ENCODE measurements at regions not wholly inside any gene's neighbourhood (a gene's known extent, or its start where the extent isn't known, plus 50 kb on each side); places are given as distances from the start of the nearest gene placed in this dataset.
A peak's percentile ranks its signal among the peaks of the same experiment; 100 is the strongest.

GRCh38 chr21:26282058-26282457 is 111.5 kb upstream of the APP start:
- Histone ChIP-seq H3K4me1 (ENCODE audit: insufficient read depth) (no peaks in the 10 kb centered on the region), H2AFZ (no peak overlapping the region), H3K27me3 (replicated peaks; ENCODE audit: insufficient read depth) (peaks cover 11% of the 10 kb centered on the region), H3K9me3 (ENCODE audit: low read depth) (no peaks in the 10 kb centered on the region), H3F3A (ENCODE audit: insufficient read depth) (no peaks in the 10 kb centered on the region), H3K9me2 (ENCODE audit: insufficient read depth) (no peaks in the 10 kb centered on the region), H3K9ac (no peak overlapping the region), H3K36me3 (ENCODE audit: low read depth) (no peaks in the 10 kb centered on the region), H4K20me1 (ENCODE audit: insufficient read depth) (no peaks in the 10 kb centered on the region), H3K4me3 (no peak overlapping the region), H3K27ac (no peak overlapping the region), H3K4me2 (ENCODE audit: unreplicated experiment) (no peak overlapping the region), H3K79me2 (ENCODE audit: insufficient read depth) (no peaks in the 10 kb centered on the region)
- in situ Hi-C loops (cut with MboI), result no loop called here
- 45 to 46% methylated on average over 4 of the region's 4 CpGs for WGBS, 2 experiments (ENCODE audit: low coverage in 1 of 2, low lambda C conversion rate in 2 of 2, missing lambda C conversion rate in 2 of 2)
- TF ChIP-seq EZH2phosphoT487 (IDR thresholded peaks at IDR 0.05; ENCODE audit: insufficient read depth, low read depth) (no peak), EZH2 (IDR thresholded peaks at IDR 0.05; ENCODE audit: insufficient read depth, poor library complexity, severe bottlenecking) (no peak)
- DNase-seq, result no peak

- H3F3A ChIP-seq (ENCODE audit: insufficient read depth), result no peaks in the 10 kb centered on the region
- no peaks in the 10 kb centered on the region for H3K9me2 ChIP-seq (ENCODE audit: insufficient read depth)
- H4K20me1 ChIP-seq (ENCODE audit: insufficient read depth), result no peaks in the 10 kb centered on the region
- no peaks in the 10 kb centered on the region for H3K36me3 ChIP-seq (ENCODE audit: low read depth)
- H3K79me2 ChIP-seq (ENCODE audit: insufficient read depth), result no peaks in the 10 kb centered on the region
- H3K4me2 ChIP-seq (ENCODE audit: unreplicated experiment), result no peak overlapping the region
- no peaks in the 10 kb centered on the region for H3K9me3 ChIP-seq (ENCODE audit: low read depth)
- H3K9ac ChIP-seq, result no peak overlapping the region
- TF ChIP-seq EZH2phosphoT487 (IDR thresholded peaks at IDR 0.05; ENCODE audit: insufficient read depth, low read depth) (no peak), EZH2 (IDR thresholded peaks at IDR 0.05; ENCODE audit: insufficient read depth, poor library complexity, severe bottlenecking) (no peak)
- no peak overlapping the region for H3K4me3 ChIP-seq
- DNase-seq, result no peak
- no peak overlapping the region for H3K27ac ChIP-seq
- no peaks in the 10 kb centered on the region for H3K4me1 ChIP-seq (ENCODE audit: insufficient read depth)
- in situ Hi-C loops (cut with MboI), result no loop called here
- WGBS, 2 experiments (ENCODE audit: low coverage in 1 of 2, low lambda C conversion rate in 2 of 2, missing lambda C conversion rate in 2 of 2), result 8 to 14% methylated on average over 2 of the region's 2 CpGs
- peaks cover 11% of the 10 kb centered on the region for H3K27me3 ChIP-seq (replicated peaks; ENCODE audit: insufficient read depth)
- no peak overlapping the region for H2AFZ ChIP-seq
Measured at GRCh38 chr21:26281506-26281905, 110.9 kb upstream of the APP start.

- in situ Hi-C loops (cut with MboI), result no loop called here
- H3K27me3 ChIP-seq (replicated peaks; ENCODE audit: insufficient read depth), result peaks cover 11% of the 10 kb centered on the region
- no peak overlapping the region for H3K4me3 ChIP-seq
- WGBS, 2 experiments (ENCODE audit: low coverage in 1 of 2, low lambda C conversion rate in 2 of 2, missing lambda C conversion rate in 2 of 2), result 0% methylated on average over 3 of the region's 3 CpGs
- no peaks in the 10 kb centered on the region for H3K36me3 ChIP-seq (ENCODE audit: low read depth)
- H3K9me3 ChIP-seq (ENCODE audit: low read depth), result no peaks in the 10 kb centered on the region
- H3K9me2 ChIP-seq (ENCODE audit: insufficient read depth), result no peaks in the 10 kb centered on the region
- no peaks in the 10 kb centered on the region for H4K20me1 ChIP-seq (ENCODE audit: insufficient read depth)
- H3K27ac ChIP-seq, result no peak overlapping the region
- H3K4me1 ChIP-seq (ENCODE audit: insufficient read depth), result no peaks in the 10 kb centered on the region
- no peak overlapping the region for H2AFZ ChIP-seq
- H3K79me2 ChIP-seq (ENCODE audit: insufficient read depth), result no peaks in the 10 kb centered on the region
- H3K9ac ChIP-seq, result no peak overlapping the region
- no peaks in the 10 kb centered on the region for H3F3A ChIP-seq (ENCODE audit: insufficient read depth)
- TF ChIP-seq EZH2 (IDR thresholded peaks at IDR 0.05; ENCODE audit: insufficient read depth, poor library complexity, severe bottlenecking) (no peak), EZH2phosphoT487 (IDR thresholded peaks at IDR 0.05; ENCODE audit: insufficient read depth, low read depth) (no peak)
- no peak overlapping the region for H3K4me2 ChIP-seq (ENCODE audit: unreplicated experiment)
- DNase-seq, result peak; percentile 2
Measured at GRCh38 chr21:26280775-26281174, 110.2 kb upstream of the APP start.

DNA sequence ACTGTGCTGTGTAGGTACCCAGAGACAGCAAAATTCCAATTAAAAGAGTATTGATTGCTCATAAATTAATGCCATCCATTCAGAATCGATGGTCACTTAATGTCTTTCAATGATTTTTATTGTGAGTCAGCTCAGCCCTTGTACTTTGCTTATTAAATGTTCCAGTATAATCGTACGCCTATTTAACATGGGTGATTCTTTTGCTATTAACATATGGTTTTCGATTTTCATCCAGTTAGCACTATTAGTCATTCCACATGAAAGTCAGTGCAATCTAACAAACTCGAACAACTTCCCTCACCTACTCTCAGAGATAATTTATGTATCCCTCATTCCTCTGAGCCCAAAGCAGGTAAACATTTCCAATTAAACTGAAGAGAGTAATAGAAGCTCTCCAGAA is 109.6 kb upstream of the APP start:
- no peak overlapping the region for H3K27ac ChIP-seq
- H3K9me2 ChIP-seq (ENCODE audit: insufficient read depth), result no peaks in the 10 kb centered on the region
- H3K9me3 ChIP-seq (ENCODE audit: low read depth), result no peaks in the 10 kb centered on the region
- no peaks in the 10 kb centered on the region for H4K20me1 ChIP-seq (ENCODE audit: insufficient read depth)
- in situ Hi-C loops (cut with MboI), result no loop called here
- DNase-seq, result no peak
- H3K27me3 ChIP-seq (replicated peaks; ENCODE audit: insufficient read depth), result peaks cover 11% of the 10 kb centered on the region
- no peak for TF ChIP-seq EZH2 (IDR thresholded peaks at IDR 0.05; ENCODE audit: insufficient read depth, poor library complexity, severe bottlenecking)
- no peak for TF ChIP-seq EZH2phosphoT487 (IDR thresholded peaks at IDR 0.05; ENCODE audit: insufficient read depth, low read depth)
- H3K36me3 ChIP-seq (ENCODE audit: low read depth), result no peaks in the 10 kb centered on the region
- H3K4me1 ChIP-seq (ENCODE audit: insufficient read depth), result no peaks in the 10 kb centered on the region
- H3K4me3 ChIP-seq, result no peak overlapping the region
- 60 to 65% methylated on average over 5 of the region's 5 CpGs for WGBS, 2 experiments (ENCODE audit: low coverage in 1 of 2, low lambda C conversion rate in 2 of 2, missing lambda C conversion rate in 2 of 2)
- no peak overlapping the region for H3K4me2 ChIP-seq (ENCODE audit: unreplicated experiment)
- H3K79me2 ChIP-seq (ENCODE audit: insufficient read depth), result no peaks in the 10 kb centered on the region
- no peaks in the 10 kb centered on the region for H3F3A ChIP-seq (ENCODE audit: insufficient read depth)
- no peak overlapping the region for H3K9ac ChIP-seq
- H2AFZ ChIP-seq, result no peak overlapping the region

- Histone ChIP-seq H3K4me2 (ENCODE audit: unreplicated experiment) (no peak overlapping the region), H3F3A (ENCODE audit: insufficient read depth) (no peaks in the 10 kb centered on the region), H3K4me3 (no peak overlapping the region), H3K79me2 (ENCODE audit: insufficient read depth) (no peaks in the 10 kb centered on the region), H3K9ac (no peak overlapping the region), H2AFZ (no peak overlapping the region), H3K4me1 (ENCODE audit: insufficient read depth) (no peaks in the 10 kb centered on the region), H3K27ac (no peak overlapping the region), H3K27me3 (replicated peaks; ENCODE audit: insufficient read depth) (0 out of 2 replicates have a peak, but pooled peaks cover 3% of the 10 kb centered on the region), H3K36me3 (ENCODE audit: low read depth) (no peaks in the 10 kb centered on the region), H3K9me3 (ENCODE audit: low read depth) (peaks cover 4% of the 10 kb centered on the region), H3K9me2 (ENCODE audit: insufficient read depth) (no peaks in the 10 kb centered on the region), H4K20me1 (ENCODE audit: insufficient read depth) (no peaks in the 10 kb centered on the region)
- TF ChIP-seq EZH2phosphoT487 (IDR thresholded peaks at IDR 0.05; ENCODE audit: insufficient read depth, low read depth) (no peak), EZH2 (IDR thresholded peaks at IDR 0.05; ENCODE audit: insufficient read depth, poor library complexity, severe bottlenecking) (no peak)
- DNase-seq, result no peak
- WGBS, 2 experiments (ENCODE audit: low coverage in 1 of 2, low lambda C conversion rate in 2 of 2, missing lambda C conversion rate in 2 of 2), result 0% methylated on average over 1 of the region's 1 CpG
- in situ Hi-C loops (cut with MboI), result no loop called here
Measured at GRCh38 chr21:26275801-26276200, 105.2 kb upstream of the APP start.
